ENCODE measurements at regions not wholly inside any gene's neighbourhood (a gene's known extent, or its start where the extent isn't known, plus 50 kb on each side); places are given as distances from the start of the nearest gene placed in this dataset.

- no peak for DNase-seq (ENCODE audit: low spot score)
Observed at GRCh38 chr5:1942158-1942557, 59.4 kb upstream of the IRX4 start.

- no peak for DNase-seq (ENCODE audit: low spot score)
Observed at GRCh38 chr5:1939256-1939655, 56.5 kb upstream of the IRX4 start.

- DNase-seq (ENCODE audit: low spot score), result no peak
Observed at GRCh38 chr5:1938310-1939000, 55.7 kb upstream of the IRX4 start.

DNA sequence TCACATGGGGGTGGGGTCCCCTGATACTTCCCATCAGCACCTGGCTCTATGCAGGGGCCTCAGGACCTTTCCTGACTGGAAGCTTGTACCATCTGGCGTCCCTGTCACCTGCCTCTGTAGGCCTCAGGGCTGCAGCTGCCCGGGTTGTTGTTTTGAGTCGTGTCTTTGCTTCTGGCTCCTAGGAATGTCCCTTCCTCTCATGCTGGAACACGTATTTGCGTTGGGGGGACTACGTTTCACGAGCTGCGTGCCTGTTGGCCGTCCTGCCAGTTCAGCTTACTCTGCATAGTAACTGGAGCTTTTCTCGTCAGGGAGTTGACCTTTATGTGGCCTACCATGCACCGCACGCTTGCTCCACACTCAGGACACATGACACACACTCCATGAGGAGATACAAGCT lies 54.9 kb upstream of the IRX4 start:
- no peak for DNase-seq (ENCODE audit: low spot score)

DNA sequence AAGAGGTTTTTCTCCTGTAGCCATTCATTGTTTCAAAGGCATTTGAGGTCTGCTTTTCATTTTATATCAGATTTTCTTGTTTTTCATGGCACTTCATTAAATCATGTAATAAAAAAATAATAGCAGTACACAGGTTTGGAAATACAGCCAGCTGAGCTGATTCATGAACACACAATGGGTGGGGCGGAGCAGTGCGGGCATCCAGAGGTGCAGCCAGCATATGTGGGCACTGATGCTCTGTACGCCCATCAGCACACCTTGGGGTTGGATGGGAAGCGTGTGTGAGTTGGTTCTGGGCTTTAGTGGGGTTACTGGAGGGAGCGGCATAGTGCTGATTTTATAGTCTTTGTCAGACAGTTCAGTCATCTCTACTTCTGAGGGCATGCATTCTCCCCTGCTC lies 54.2 kb upstream of the IRX4 start:
- no peak for DNase-seq (ENCODE audit: low spot score)

DNA sequence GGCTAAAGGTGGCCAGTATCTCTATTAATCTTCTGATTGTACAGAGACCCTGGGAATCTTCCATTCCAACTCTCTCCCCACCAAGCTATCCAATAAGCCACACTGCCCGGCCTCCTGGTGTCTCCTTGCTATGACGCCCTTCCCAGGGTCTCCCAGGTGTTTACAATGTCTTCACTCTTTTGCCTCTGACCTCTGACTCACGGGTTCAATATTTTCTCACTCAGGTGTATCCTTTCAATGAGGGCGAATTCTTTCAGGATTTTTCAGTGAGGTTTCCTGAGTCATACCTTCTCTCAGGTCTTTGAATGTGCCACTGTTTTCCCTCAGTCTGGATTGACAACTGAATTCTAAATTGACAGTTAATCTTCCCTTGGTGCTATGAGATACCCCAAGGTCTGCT lies 53.7 kb upstream of the IRX4 start:
- DNase-seq (ENCODE audit: low spot score), result no peak

DNA sequence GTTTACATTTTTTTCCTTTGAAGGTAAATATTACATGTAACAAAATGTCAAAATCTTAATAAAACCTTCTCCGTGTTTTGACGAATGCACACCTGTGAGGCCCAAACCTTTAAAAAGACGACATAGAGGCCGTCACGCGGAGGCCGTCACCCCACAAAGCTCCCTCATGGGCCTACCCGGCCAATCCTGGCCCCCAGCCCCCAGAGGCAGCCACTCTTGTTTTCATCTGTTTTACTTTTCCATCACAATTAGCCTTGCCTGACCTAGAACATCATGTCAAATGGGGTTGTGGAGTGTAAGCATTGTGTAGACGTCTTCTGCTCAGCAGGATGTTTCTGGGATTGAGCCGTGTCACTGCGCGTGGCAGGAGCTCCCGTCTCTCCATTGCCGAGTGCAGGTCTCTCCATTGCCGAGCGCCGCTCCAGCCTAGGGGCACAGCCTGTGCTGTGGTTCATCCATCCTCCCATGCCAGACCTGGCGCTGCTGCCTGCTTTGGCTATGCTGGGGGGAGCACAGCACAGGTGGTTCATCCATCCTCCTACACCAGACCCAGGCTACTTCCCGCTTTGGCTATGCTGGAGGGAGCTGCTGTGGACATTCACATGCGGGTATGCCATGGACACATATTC lies 52.2 kb upstream of the IRX4 start:
- no peak for DNase-seq (ENCODE audit: low spot score)

DNA sequence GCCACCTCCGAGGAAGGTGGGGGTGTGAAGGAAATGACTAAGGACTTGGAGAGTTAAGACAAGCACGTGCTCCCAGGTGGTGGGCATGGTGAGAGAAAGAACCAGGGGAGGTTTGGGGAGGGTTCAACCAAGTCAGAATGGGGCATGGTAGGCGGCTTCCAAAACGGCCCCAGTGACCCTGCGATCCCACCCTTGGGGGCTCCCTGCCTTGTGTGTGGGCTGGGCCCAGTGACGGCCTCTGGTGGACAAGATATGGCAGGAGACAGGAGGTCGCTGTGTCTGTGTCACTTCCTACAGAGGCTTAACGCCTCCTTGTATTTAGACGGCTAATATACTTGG lies 51.3 kb upstream of the IRX4 start:
- DNase-seq (ENCODE audit: low spot score), result no peak

GRCh38 chr5:1933364-1934055 lies 50.8 kb upstream of the IRX4 start:
- DNase-seq (ENCODE audit: low spot score), result no peak

All from H4 (cell line).